ENCODE measurements at regions not wholly inside any gene's neighbourhood (a gene's known extent, or its start where the extent isn't known, plus 50 kb on each side); places are given as distances from the start of the nearest gene placed in this dataset.
"Not testable (repeated sequence)": the region's sequence is repeated elsewhere in the genome, so short reads cannot be mapped to it uniquely, and the experiment has no call there.

GRCh38 chr7:68245688-68246087, 1249.1 kb downstream of the TYW1 start:
- H3K9me3 ChIP-seq (ENCODE audit: low read length): no peaks in the 10 kb centered on the region
- no peaks in the 10 kb centered on the region for H3K4me1 ChIP-seq (ENCODE audit: insufficient read depth, low read length)
- no peak overlapping the region for H3K4me3 ChIP-seq (ENCODE audit: low read length)
- no peaks in the 10 kb centered on the region for H3K27me3 ChIP-seq (ENCODE audit: insufficient read depth, low read length)
- H2AFZ ChIP-seq (ENCODE audit: low read depth, low read length): no peak overlapping the region
- H3K36me3 ChIP-seq (ENCODE audit: insufficient read depth, low read length): no peaks in the 10 kb centered on the region

- Histone ChIP-seq H2AFZ (ENCODE audit: low read depth, low read length) (no peak overlapping the region), H3K27me3 (ENCODE audit: insufficient read depth, low read length) (no peaks in the 10 kb centered on the region), H3K9me3 (ENCODE audit: low read length) (no peaks in the 10 kb centered on the region), H3K4me3 (ENCODE audit: low read length) (no peak overlapping the region), H3K36me3 (ENCODE audit: insufficient read depth, low read length) (no peaks in the 10 kb centered on the region), H3K4me1 (ENCODE audit: insufficient read depth, low read length) (no peaks in the 10 kb centered on the region)
Observed at GRCh38 chr7:68246189-68246633, 1249.6 kb downstream of the TYW1 start.

- no peaks in the 10 kb centered on the region for H3K4me1 ChIP-seq (ENCODE audit: insufficient read depth, low read length)
- peaks cover 2% of the 10 kb centered on the region for H3K9me3 ChIP-seq (ENCODE audit: low read length)
- H3K27me3 ChIP-seq (ENCODE audit: insufficient read depth, low read length): no peaks in the 10 kb centered on the region
- no peak overlapping the region for H2AFZ ChIP-seq (ENCODE audit: low read depth, low read length)
- H3K4me3 ChIP-seq (ENCODE audit: low read length): no peak overlapping the region
- no peaks in the 10 kb centered on the region for H3K36me3 ChIP-seq (ENCODE audit: insufficient read depth, low read length)
Observed at GRCh38 chr7:68247126-68247525, 1250.5 kb downstream of the TYW1 start.

- Histone ChIP-seq H3K4me1 (ENCODE audit: insufficient read depth, low read length) (no peaks in the 10 kb centered on the region), H2AFZ (ENCODE audit: low read depth, low read length) (no peak overlapping the region), H3K9me3 (ENCODE audit: low read length) (peaks cover 2% of the 10 kb centered on the region), H3K4me3 (ENCODE audit: low read length) (no peak overlapping the region), H3K27me3 (ENCODE audit: insufficient read depth, low read length) (no peaks in the 10 kb centered on the region), H3K36me3 (ENCODE audit: insufficient read depth, low read length) (no peaks in the 10 kb centered on the region)
Observed at GRCh38 chr7:68247571-68247970, 1250.9 kb downstream of the TYW1 start.

- H3K27me3 ChIP-seq (ENCODE audit: insufficient read depth, low read length): no peaks in the 10 kb centered on the region
- no peaks in the 10 kb centered on the region for H3K4me1 ChIP-seq (ENCODE audit: insufficient read depth, low read length)
- no peak overlapping the region for H3K4me3 ChIP-seq (ENCODE audit: low read length)
- peaks cover 2% of the 10 kb centered on the region for H3K9me3 ChIP-seq (ENCODE audit: low read length)
- H3K36me3 ChIP-seq (ENCODE audit: insufficient read depth, low read length): no peaks in the 10 kb centered on the region
- H2AFZ ChIP-seq (ENCODE audit: low read depth, low read length): no peak overlapping the region
Observed at GRCh38 chr7:68248973-68249372, 1252.3 kb downstream of the TYW1 start.

- no peaks in the 10 kb centered on the region for H3K27me3 ChIP-seq (ENCODE audit: insufficient read depth, low read length)
- H3K4me3 ChIP-seq (ENCODE audit: low read length): no peak overlapping the region
- no peaks in the 10 kb centered on the region for H3K4me1 ChIP-seq (ENCODE audit: insufficient read depth, low read length)
- H2AFZ ChIP-seq (ENCODE audit: low read depth, low read length): no peak overlapping the region
- no peaks in the 10 kb centered on the region for H3K36me3 ChIP-seq (ENCODE audit: insufficient read depth, low read length)
- H3K9me3 ChIP-seq (ENCODE audit: low read length): peaks cover 2% of the 10 kb centered on the region
Observed at GRCh38 chr7:68249611-68250010, 1253.0 kb downstream of the TYW1 start.

- Histone ChIP-seq H3K9me3 (ENCODE audit: low read length) (peaks cover 2% of the 10 kb centered on the region), H3K27me3 (ENCODE audit: insufficient read depth, low read length) (no peaks in the 10 kb centered on the region), H3K4me1 (ENCODE audit: insufficient read depth, low read length) (no peaks in the 10 kb centered on the region), H3K36me3 (ENCODE audit: insufficient read depth, low read length) (no peaks in the 10 kb centered on the region), H2AFZ (ENCODE audit: low read depth, low read length) (no peak overlapping the region), H3K4me3 (ENCODE audit: low read length) (no peak overlapping the region)
Observed at GRCh38 chr7:68250143-68250542, 1253.5 kb downstream of the TYW1 start.

GRCh38 chr7:68254815-68255214, 1258.2 kb downstream of the TYW1 start:
- not testable (repeated sequence) for H3K36me3 ChIP-seq (ENCODE audit: insufficient read depth, low read length); H3K9me3 ChIP-seq (ENCODE audit: low read length); H3K4me3 ChIP-seq (ENCODE audit: low read length); H2AFZ ChIP-seq (ENCODE audit: low read depth, low read length); H3K4me1 ChIP-seq (ENCODE audit: insufficient read depth, low read length); H3K27me3 ChIP-seq (ENCODE audit: insufficient read depth, low read length)

GRCh38 chr7:68256295-68256694, 1259.7 kb downstream of the TYW1 start:
- Histone ChIP-seq H2AFZ (ENCODE audit: low read depth, low read length) (no peak overlapping the region), H3K4me1 (ENCODE audit: insufficient read depth, low read length) (no peaks in the 10 kb centered on the region), H3K4me3 (ENCODE audit: low read length) (no peak overlapping the region), H3K9me3 (ENCODE audit: low read length) (peaks cover 2% of the 10 kb centered on the region), H3K36me3 (ENCODE audit: insufficient read depth, low read length) (no peaks in the 10 kb centered on the region), H3K27me3 (ENCODE audit: insufficient read depth, low read length) (no peaks in the 10 kb centered on the region)

GRCh38 chr7:68258609-68259008, 1262.0 kb downstream of the TYW1 start:
- Histone ChIP-seq H2AFZ (ENCODE audit: low read depth, low read length) (no peak overlapping the region), H3K4me3 (ENCODE audit: low read length) (no peak overlapping the region), H3K27me3 (ENCODE audit: insufficient read depth, low read length) (no peaks in the 10 kb centered on the region), H3K4me1 (ENCODE audit: insufficient read depth, low read length) (no peaks in the 10 kb centered on the region), H3K36me3 (ENCODE audit: insufficient read depth, low read length) (no peaks in the 10 kb centered on the region), H3K9me3 (ENCODE audit: low read length) (no peaks in the 10 kb centered on the region)

- H3K4me3 ChIP-seq (ENCODE audit: low read length): no peak overlapping the region
- no peaks in the 10 kb centered on the region for H3K4me1 ChIP-seq (ENCODE audit: insufficient read depth, low read length)
- no peaks in the 10 kb centered on the region for H3K36me3 ChIP-seq (ENCODE audit: insufficient read depth, low read length)
- no peaks in the 10 kb centered on the region for H3K27me3 ChIP-seq (ENCODE audit: insufficient read depth, low read length)
- H2AFZ ChIP-seq (ENCODE audit: low read depth, low read length): no peak overlapping the region
- no peaks in the 10 kb centered on the region for H3K9me3 ChIP-seq (ENCODE audit: low read length)
Observed at GRCh38 chr7:68265258-68265657, 1268.6 kb downstream of the TYW1 start.

- Histone ChIP-seq H3K4me3 (ENCODE audit: low read length) (no peak overlapping the region), H3K9me3 (ENCODE audit: low read length) (no peaks in the 10 kb centered on the region), H3K4me1 (ENCODE audit: insufficient read depth, low read length) (no peaks in the 10 kb centered on the region)
Observed at GRCh38 chr7:68266004-68266579, 1269.5 kb downstream of the TYW1 start.

GRCh38 chr7:68267486-68267885, 1270.9 kb downstream of the TYW1 start:
- Histone ChIP-seq H3K9me3 (ENCODE audit: low read length) (no peaks in the 10 kb centered on the region), H2AFZ (ENCODE audit: low read depth, low read length) (no peak overlapping the region), H3K27me3 (ENCODE audit: insufficient read depth, low read length) (no peaks in the 10 kb centered on the region), H3K4me1 (ENCODE audit: insufficient read depth, low read length) (no peaks in the 10 kb centered on the region), H3K4me3 (ENCODE audit: low read length) (no peak overlapping the region), H3K36me3 (ENCODE audit: insufficient read depth, low read length) (no peaks in the 10 kb centered on the region)

More at GRCh38 chr7:68266004-68266579, 1269.5 kb downstream of the TYW1 start:
- Histone ChIP-seq H3K27me3 (ENCODE audit: insufficient read depth, low read length) (no peaks in the 10 kb centered on the region), H3K36me3 (ENCODE audit: insufficient read depth, low read length) (no peaks in the 10 kb centered on the region), H2AFZ (ENCODE audit: low read depth, low read length) (no peak overlapping the region)

GRCh38 chr7:68269405-68269804, 1272.8 kb downstream of the TYW1 start:
- Histone ChIP-seq H3K4me3 (ENCODE audit: low read length) (no peak overlapping the region), H3K4me1 (ENCODE audit: insufficient read depth, low read length) (no peaks in the 10 kb centered on the region), H2AFZ (ENCODE audit: low read depth, low read length) (no peak overlapping the region), H3K27me3 (ENCODE audit: insufficient read depth, low read length) (no peaks in the 10 kb centered on the region), H3K9me3 (ENCODE audit: low read length) (no peaks in the 10 kb centered on the region), H3K36me3 (ENCODE audit: insufficient read depth, low read length) (no peaks in the 10 kb centered on the region)
